ENCODE measurements at regions not wholly inside any gene's neighbourhood (a gene's known extent, or its start where the extent isn't known, plus 50 kb on each side); places are given as distances from the start of the nearest gene placed in this dataset.

- Histone ChIP-seq H3K27me3 (replicated peaks in 1 of 2; ENCODE audit: control insufficient read depth in 2 of 2, insufficient read depth in 2 of 2, low read length in 1 of 2) (no peaks in the 10 kb centered on the region), H3K4me2 (ENCODE audit: control insufficient read depth, insufficient read depth) (no peak overlapping the region), H3K36me3 (ENCODE audit: control insufficient read depth in 2 of 2, insufficient read depth in 2 of 2, low read length in 1 of 2) (no peaks in the 10 kb centered on the region), H4K20me1 (ENCODE audit: control insufficient read depth, insufficient read depth) (no peaks in the 10 kb centered on the region), H3K4me3 (no peak overlapping the region), H2AFZ (ENCODE audit: control insufficient read depth, low read depth, low read length) (no peak overlapping the region), H3K4me1 (ENCODE audit: control insufficient read depth, insufficient read depth, low read length) (no peaks in the 10 kb centered on the region), H3K9me3 (replicated peaks; ENCODE audit: control insufficient read depth, insufficient read depth, low read length) (no peaks in the 10 kb centered on the region), H3K9ac (ENCODE audit: control insufficient read depth, insufficient read depth, low read length) (no peak overlapping the region), H3K27ac (ENCODE audit: control insufficient read depth, insufficient read depth) (no peak overlapping the region), H3K79me2 (ENCODE audit: control insufficient read depth, insufficient read depth, low read length) (no peaks in the 10 kb centered on the region)
- FAIRE-seq (no peak), ATAC-seq (no peak), DNase-seq (ENCODE audit: low read depth, low spot score) (no peak)
- POLR2A ChIA-PET: no interaction called here
- RAD21 ChIA-PET (ENCODE audit: unreplicated experiment): no interaction called here
- TF ChIP-seq CTCF (IDR thresholded peaks at IDR 0.05 in 2 of 3, conservative IDR thresholded peaks at IDR 0.05 in 1 of 3; ENCODE audit: control insufficient read depth in 2 of 3, extremely low read depth in 1 of 3, insufficient read depth in 1 of 3, low read depth in 3 of 3, low read length in 3 of 3): no peak
- TF ChIP-seq SMAD1 (IDR thresholded peaks at IDR 0.05; ENCODE audit: low read depth, partially characterized antibody): no peak
- no peak for TF ChIP-seq CUX1 (IDR thresholded peaks at IDR 0.05; ENCODE audit: insufficient replicate concordance, low read depth, low read length)
- TF ChIP-seq RAD21 (IDR thresholded peaks at IDR 0.05; ENCODE audit: insufficient read depth, low read depth, low read length): no peak
- no peak for TF ChIP-seq NR2C2 (IDR thresholded peaks at IDR 0.05; ENCODE audit: borderline replicate concordance, control insufficient read depth, insufficient read length, low read depth)
- TF ChIP-seq ZNF207 (IDR thresholded peaks at IDR 0.05; ENCODE audit: borderline replicate concordance): no peak
- no peak for TF ChIP-seq TCF7 (IDR thresholded peaks at IDR 0.05; ENCODE audit: borderline replicate concordance)
- TF ChIP-seq E2F4 (IDR thresholded peaks at IDR 0.05; ENCODE audit: low read depth, low read length): no peak
- TF ChIP-seq SIN3A (IDR thresholded peaks at IDR 0.05; ENCODE audit: low read depth, low read length): no peak
- TF ChIP-seq HDGF (IDR thresholded peaks at IDR 0.05): no peak
- no peak for TF ChIP-seq NFYA (IDR thresholded peaks at IDR 0.05; ENCODE audit: borderline replicate concordance, low read depth, low read length)
- no peak for TF ChIP-seq HSF1 (IDR thresholded peaks at IDR 0.05; ENCODE audit: low read depth, low read length)
- TF ChIP-seq IRF5 (IDR thresholded peaks at IDR 0.05; ENCODE audit: borderline replicate concordance): no peak
- TF ChIP-seq POU2F2 (IDR thresholded peaks at IDR 0.05; ENCODE audit: borderline replicate concordance, low read depth, low read length): no peak
- intact Hi-C loops (cut with micrococcal nuclease; ENCODE audit: unreplicated experiment) (no loop called here), in situ Hi-C loops (cut with MboI) (no loop called here)
- 0% methylated on average over 2 of the region's 2 CpGs for WGBS (ENCODE audit: insufficient coverage, insufficient replicate concordance, low lambda C conversion rate, missing lambda C conversion rate)
- no TSS peak for BruUV-seq (replicated peaks)
- CTCF ChIA-PET: no interaction called here
- SMC1A ChIA-PET (ENCODE audit: uncharacterized antibody, unreplicated experiment): no interaction called here
Measured at GRCh38 chr10:9926881-9927280, 1090.8 kb upstream of the CELF2 start.
